Endodermal cell (in vitro differentiated cells): ENCODE measurements at regions not wholly inside any gene's neighbourhood (a gene's known extent, or its start where the extent isn't known, plus 50 kb on each side); places are given as distances from the start of the nearest gene placed in this dataset.

ENCODE experiments used
- DNase-seq: peaks from one replicate; pipeline ENCODE4 v3.0.0-alpha.2; 2017
- H3K27ac ChIP-seq: 2 replicates; pipeline ENCODE4 v1.5.1; 2013; ENCODE audit warnings: mild to moderate bottlenecking, low read depth, low read length, moderate library complexity
- H3K27me3 ChIP-seq: 2 replicates; pipeline ENCODE4 v1.6.1; 2013; ENCODE audit warnings: mild to moderate bottlenecking, low read length, moderate library complexity; ENCODE audit not compliant: insufficient read depth, control insufficient read depth, poor library complexity, severe bottlenecking
- H3K36me3 ChIP-seq: 2 replicates; pipeline ENCODE4 v1.7.0; 2013; ENCODE audit warnings: mild to moderate bottlenecking, low read length, moderate library complexity; ENCODE audit not compliant: control insufficient read depth, insufficient read depth
- H3K4me1 ChIP-seq: one replicate; pipeline ENCODE4 v1.7.0; 2013; ENCODE audit warnings: low read length; ENCODE audit not compliant: control insufficient read depth, insufficient read depth
- H3K4me3 ChIP-seq: 2 replicates; pipeline ENCODE4 v1.5.1; 2013; ENCODE audit warnings: mild to moderate bottlenecking, low read length, moderate library complexity
- H3K9ac ChIP-seq: 2 replicates; pipeline ENCODE4 v1.6.1; 2013; ENCODE audit warnings: mild to moderate bottlenecking, low read length, moderate library complexity; ENCODE audit not compliant: poor library complexity, severe bottlenecking; ENCODE audit errors: extremely low read depth
- H3K9me3 ChIP-seq: 2 replicates; pipeline ENCODE4 v1.6.1; 2013; ENCODE audit warnings: mild to moderate bottlenecking, low read length, moderate library complexity; ENCODE audit not compliant: control insufficient read depth
- H3K27ac Mint-ChIP-seq: 2 replicates; pipeline ENCODE4 v1.8.0; 2020; ENCODE audit warnings: mixed read lengths
- H3K27me3 Mint-ChIP-seq: 2 replicates; pipeline ENCODE4 v1.8.0; 2021; ENCODE audit warnings: mild to moderate bottlenecking, mixed read lengths; ENCODE audit not compliant: insufficient read depth
- H3K36me3 Mint-ChIP-seq: 2 replicates; pipeline ENCODE4 v1.8.0; 2020; ENCODE audit warnings: low read depth, mixed read lengths
- H3K4me1 Mint-ChIP-seq: 2 replicates; pipeline ENCODE4 v1.8.0; 2020; ENCODE audit warnings: mixed read lengths
- H3K4me3 Mint-ChIP-seq: 2 replicates; pipeline ENCODE4 v1.8.0; 2020; ENCODE audit warnings: mild to moderate bottlenecking, moderate library complexity, mixed read lengths
- H3K9me3 Mint-ChIP-seq: 2 replicates; pipeline ENCODE4 v1.8.0; 2020; ENCODE audit warnings: mild to moderate bottlenecking, mixed read lengths
- WGBS, 2 experiments: methylation state at CpG; one replicate each; pipeline versions ENCODE4 v1.1.5 to v1.1.7; 2013; ENCODE audit warnings: missing lambda C conversion rate in 2 of 2, mixed read lengths in 1 of 2; ENCODE audit not compliant: insufficient coverage in 1 of 2, insufficient read length in 1 of 2; 5-methylcytosine and 5-hydroxymethylcytosine counted together
- TF ChIP-seq, protein P1 (sequence below): fragments of 200-600 bp; sonication (generic); conservative IDR thresholded peaks from 2 replicates; pipeline ENCODE4 v1.5.0; 2021; ENCODE audit warnings: antibody characterized with exemption, mild to moderate bottlenecking

DNA sequence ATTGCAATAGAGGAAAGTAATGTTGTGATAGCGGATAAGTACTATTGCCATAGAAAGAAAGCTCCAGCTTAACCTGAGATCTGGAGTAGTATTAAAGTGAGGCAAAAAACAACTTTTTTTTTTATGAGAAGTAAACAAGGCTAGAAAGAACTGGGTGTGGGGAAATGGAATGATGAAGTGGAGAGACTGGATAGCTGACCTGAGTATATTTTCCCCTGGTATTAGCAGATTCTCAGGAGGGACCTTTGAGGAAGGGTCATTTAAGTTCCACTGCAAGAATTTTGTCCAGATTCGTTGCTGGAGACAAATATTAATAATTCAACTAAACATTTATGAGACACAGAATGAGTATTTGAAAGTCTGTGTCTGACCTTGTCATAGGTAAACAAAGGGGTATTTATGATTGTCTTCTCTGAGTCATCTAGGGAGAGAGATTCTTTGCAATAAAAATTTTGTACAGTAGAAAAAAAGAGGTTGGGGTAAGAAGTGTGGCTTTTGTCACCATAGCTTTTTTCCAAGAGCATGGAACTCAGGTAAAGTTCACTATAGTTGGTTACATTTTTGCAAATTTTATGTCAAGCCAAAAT is 2095.9 kb downstream of the ARAP2 start:
- H3K4me1 Mint-ChIP-seq = no peaks in the 10 kb centered on the region
- no peak for DNase-seq
- H3K4me3 ChIP-seq = no peak overlapping the region
- no peaks in the 10 kb centered on the region for H3K36me3 Mint-ChIP-seq
- TF ChIP-seq, protein P1, sequence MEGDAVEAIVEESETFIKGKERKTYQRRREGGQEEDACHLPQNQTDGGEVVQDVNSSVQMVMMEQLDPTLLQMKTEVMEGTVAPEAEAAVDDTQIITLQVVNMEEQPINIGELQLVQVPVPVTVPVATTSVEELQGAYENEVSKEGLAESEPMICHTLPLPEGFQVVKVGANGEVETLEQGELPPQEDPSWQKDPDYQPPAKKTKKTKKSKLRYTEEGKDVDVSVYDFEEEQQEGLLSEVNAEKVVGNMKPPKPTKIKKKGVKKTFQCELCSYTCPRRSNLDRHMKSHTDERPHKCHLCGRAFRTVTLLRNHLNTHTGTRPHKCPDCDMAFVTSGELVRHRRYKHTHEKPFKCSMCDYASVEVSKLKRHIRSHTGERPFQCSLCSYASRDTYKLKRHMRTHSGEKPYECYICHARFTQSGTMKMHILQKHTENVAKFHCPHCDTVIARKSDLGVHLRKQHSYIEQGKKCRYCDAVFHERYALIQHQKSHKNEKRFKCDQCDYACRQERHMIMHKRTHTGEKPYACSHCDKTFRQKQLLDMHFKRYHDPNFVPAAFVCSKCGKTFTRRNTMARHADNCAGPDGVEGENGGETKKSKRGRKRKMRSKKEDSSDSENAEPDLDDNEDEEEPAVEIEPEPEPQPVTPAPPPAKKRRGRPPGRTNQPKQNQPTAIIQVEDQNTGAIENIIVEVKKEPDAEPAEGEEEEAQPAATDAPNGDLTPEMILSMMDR = no peak
- no peaks in the 10 kb centered on the region for H3K36me3 ChIP-seq
- H3K9ac ChIP-seq = no peak overlapping the region
- H3K27me3 ChIP-seq = no peaks in the 10 kb centered on the region
- WGBS, 2 experiments = 85 to 95% methylated on average over 1 of the region's 2 CpGs
- H3K4me1 ChIP-seq = no peaks in the 10 kb centered on the region
- H3K4me3 Mint-ChIP-seq = no peak overlapping the region
- no peak overlapping the region for H3K27ac Mint-ChIP-seq
- H3K9me3 ChIP-seq = no peaks in the 10 kb centered on the region
- no peak overlapping the region for H3K27ac ChIP-seq
- H3K27me3 Mint-ChIP-seq = no peaks in the 10 kb centered on the region
- H3K9me3 Mint-ChIP-seq = no peaks in the 10 kb centered on the region

GRCh38 chr4:34157547-34157946 is 2086.8 kb downstream of the ARAP2 start:
- no peaks in the 10 kb centered on the region for H3K4me1 Mint-ChIP-seq
- TF ChIP-seq, protein P1 = no peak
- no peak overlapping the region for H3K4me3 Mint-ChIP-seq
- H3K27me3 Mint-ChIP-seq = no peaks in the 10 kb centered on the region
- no peak for DNase-seq
- no peak overlapping the region for H3K27ac Mint-ChIP-seq
- no peaks in the 10 kb centered on the region for H3K27me3 ChIP-seq
- H3K9ac ChIP-seq = no peak overlapping the region
- H3K36me3 ChIP-seq = no peaks in the 10 kb centered on the region
- peaks cover 1% of the 10 kb centered on the region for H3K9me3 Mint-ChIP-seq
- no peaks in the 10 kb centered on the region for H3K4me1 ChIP-seq
- H3K36me3 Mint-ChIP-seq = no peaks in the 10 kb centered on the region
- H3K4me3 ChIP-seq = no peak overlapping the region
- H3K27ac ChIP-seq = no peak overlapping the region
- H3K9me3 ChIP-seq = no peaks in the 10 kb centered on the region

GRCh38 chr4:34158878-34159277 is 2085.4 kb downstream of the ARAP2 start:
- H3K36me3 Mint-ChIP-seq = no peaks in the 10 kb centered on the region
- no peak for DNase-seq
- no peaks in the 10 kb centered on the region for H3K36me3 ChIP-seq
- H3K4me1 ChIP-seq = no peaks in the 10 kb centered on the region
- no peaks in the 10 kb centered on the region for H3K27me3 Mint-ChIP-seq
- H3K4me3 Mint-ChIP-seq = no peak overlapping the region
- no peak overlapping the region for H3K4me3 ChIP-seq
- TF ChIP-seq, protein P1 = no peak
- H3K9me3 ChIP-seq = no peaks in the 10 kb centered on the region
- no peak overlapping the region for H3K9ac ChIP-seq
- no peaks in the 10 kb centered on the region for H3K4me1 Mint-ChIP-seq
- H3K9me3 Mint-ChIP-seq = peaks cover 1% of the 10 kb centered on the region
- WGBS, 2 experiments = 87 to 100% methylated on average over 1 of the region's 1 CpG
- H3K27me3 ChIP-seq = no peaks in the 10 kb centered on the region
- H3K27ac Mint-ChIP-seq = no peak overlapping the region
- no peak overlapping the region for H3K27ac ChIP-seq
